ENCODE measurements at regions not wholly inside any gene's neighbourhood (a gene's known extent, or its start where the extent isn't known, plus 50 kb on each side); places are given as distances from the start of the nearest gene placed in this dataset.

- Histone ChIP-seq H3K9me3 (ENCODE audit: insufficient read depth, low read length) (no peaks in the 10 kb centered on the region), H3K27ac (ENCODE audit: low read depth, low read length) (no peak overlapping the region), H3K9ac (ENCODE audit: low read length) (no peak overlapping the region), H2AFZ (ENCODE audit: low read depth, low read length, severe bottlenecking) (no peak overlapping the region), H3K79me2 (ENCODE audit: insufficient read depth, low read length) (no peaks in the 10 kb centered on the region), H3F3A (ENCODE audit: insufficient read depth) (no peaks in the 10 kb centered on the region), H3K36me3 (ENCODE audit: low read length) (no peaks in the 10 kb centered on the region), H3K9me2 (replicated peaks; ENCODE audit: insufficient read depth, low read length) (no peaks in the 10 kb centered on the region), H3K4me3 (ENCODE audit: insufficient read depth, low read length, poor library complexity, severe bottlenecking) (no peak overlapping the region), H3K27me3 (ENCODE audit: low read length) (no peaks in the 10 kb centered on the region), H4K20me1 (ENCODE audit: low read depth, low read length) (no peaks in the 10 kb centered on the region), H3K4me2 (ENCODE audit: low read depth, low read length, poor library complexity, severe bottlenecking) (no peak overlapping the region)
- TF ChIP-seq CTCF (IDR thresholded peaks at IDR 0.05; ENCODE audit: insufficient read depth, low read length, poor library complexity, severe bottlenecking): no peak
- no peak for TF ChIP-seq EZH2phosphoT487 (conservative IDR thresholded peaks at IDR 0.05; ENCODE audit: low read length)
Measured at GRCh38 chr2:171253900-171254650, 93.4 kb upstream of the TLK1 start.

GRCh38 chr2:171253279-171253678 is 92.6 kb upstream of the TLK1 start:
- Histone ChIP-seq H2AFZ (ENCODE audit: low read depth, low read length, severe bottlenecking) (no peak overlapping the region), H4K20me1 (ENCODE audit: low read depth, low read length) (no peaks in the 10 kb centered on the region), H3K79me2 (ENCODE audit: insufficient read depth, low read length) (no peaks in the 10 kb centered on the region), H3K4me3 (ENCODE audit: insufficient read depth, low read length, poor library complexity, severe bottlenecking) (no peak overlapping the region), H3K9me3 (ENCODE audit: insufficient read depth, low read length) (no peaks in the 10 kb centered on the region), H3K9me2 (replicated peaks; ENCODE audit: insufficient read depth, low read length) (no peaks in the 10 kb centered on the region), H3K36me3 (ENCODE audit: low read length) (no peaks in the 10 kb centered on the region), H3F3A (ENCODE audit: insufficient read depth) (no peaks in the 10 kb centered on the region), H3K9ac (ENCODE audit: low read length) (no peak overlapping the region), H3K27ac (ENCODE audit: low read depth, low read length) (no peak overlapping the region), H3K27me3 (ENCODE audit: low read length) (no peaks in the 10 kb centered on the region), H3K4me2 (ENCODE audit: low read depth, low read length, poor library complexity, severe bottlenecking) (no peak overlapping the region)
- TF ChIP-seq EZH2phosphoT487 (conservative IDR thresholded peaks at IDR 0.05; ENCODE audit: low read length): no peak
- TF ChIP-seq CTCF (IDR thresholded peaks at IDR 0.05; ENCODE audit: insufficient read depth, low read length, poor library complexity, severe bottlenecking): no peak

GRCh38 chr2:171249689-171250088 is 89.0 kb upstream of the TLK1 start:
- Histone ChIP-seq H2AFZ (ENCODE audit: low read depth, low read length, severe bottlenecking) (no peak overlapping the region), H3K27ac (ENCODE audit: low read depth, low read length) (no peak overlapping the region), H3K4me3 (ENCODE audit: insufficient read depth, low read length, poor library complexity, severe bottlenecking) (no peak overlapping the region), H3K9ac (ENCODE audit: low read length) (no peak overlapping the region), H3K9me3 (ENCODE audit: insufficient read depth, low read length) (peaks cover 13% of the 10 kb centered on the region; the same call in 1 of the 2 replicates), H3F3A (ENCODE audit: insufficient read depth) (no peaks in the 10 kb centered on the region), H3K79me2 (ENCODE audit: insufficient read depth, low read length) (no peaks in the 10 kb centered on the region), H3K9me2 (replicated peaks; ENCODE audit: insufficient read depth, low read length) (no peaks in the 10 kb centered on the region), H3K27me3 (ENCODE audit: low read length) (no peaks in the 10 kb centered on the region), H4K20me1 (ENCODE audit: low read depth, low read length) (no peaks in the 10 kb centered on the region), H3K4me2 (ENCODE audit: low read depth, low read length, poor library complexity, severe bottlenecking) (no peak overlapping the region), H3K36me3 (ENCODE audit: low read length) (no peaks in the 10 kb centered on the region)
- TF ChIP-seq CTCF (IDR thresholded peaks at IDR 0.05; ENCODE audit: insufficient read depth, low read length, poor library complexity, severe bottlenecking): no peak
